ENCODE measurements at regions not wholly inside any gene's neighbourhood (a gene's known extent, or its start where the extent isn't known, plus 50 kb on each side); places are given as distances from the start of the nearest gene placed in this dataset.

GRCh38 chr5:23588841-23589326, 81.5 kb downstream of the PRDM9 start (continued):
- TF ChIP-seq HMG20B (CRISPR knock-in tag; conservative IDR thresholded peaks at IDR 0.05) (no peak), AKAP8 (CRISPR knock-in tag; IDR thresholded peaks at IDR 0.05) (no peak), ZNF317 (CRISPR knock-in tag; IDR thresholded peaks at IDR 0.05) (no peak), ZNF333 (CRISPR knock-in tag; IDR thresholded peaks at IDR 0.05; ENCODE audit: borderline replicate concordance) (no peak), ZSCAN31 (CRISPR knock-in tag; IDR thresholded peaks at IDR 0.05; ENCODE audit: low read depth) (no peak), ZNF276 (CRISPR knock-in tag; IDR thresholded peaks at IDR 0.05; ENCODE audit: low read depth) (no peak), ZNF160 (CRISPR knock-in tag; IDR thresholded peaks at IDR 0.05) (no peak), NFIB (CRISPR knock-in tag; IDR thresholded peaks at IDR 0.05; ENCODE audit: borderline replicate concordance) (no peak), E2F2 (CRISPR knock-in tag; IDR thresholded peaks at IDR 0.05; ENCODE audit: borderline replicate concordance) (no peak), ZBTB25 (CRISPR knock-in tag; IDR thresholded peaks at IDR 0.05) (no peak), ETV5 (CRISPR knock-in tag; IDR thresholded peaks at IDR 0.05; ENCODE audit: borderline replicate concordance) (no peak), IRF1 (CRISPR knock-in tag; IDR thresholded peaks at IDR 0.05; ENCODE audit: low read depth) (no peak), STAT5B (CRISPR knock-in tag; IDR thresholded peaks at IDR 0.05) (no peak)

Measured in HepG2 (cell line).